GM18870 (cell line): ENCODE measurements at regions not wholly inside any gene's neighbourhood (a gene's known extent, or its start where the extent isn't known, plus 50 kb on each side); places are given as distances from the start of the nearest gene placed in this dataset.

ENCODE experiments used
- ATAC-seq: cut with Tn5 transposase; IDR thresholded peaks from one replicate; pipeline ENCODE4 v1.9.1; 2021; ENCODE audit warnings: moderate library complexity; ENCODE audit not compliant: unreplicated experiment

DNA sequence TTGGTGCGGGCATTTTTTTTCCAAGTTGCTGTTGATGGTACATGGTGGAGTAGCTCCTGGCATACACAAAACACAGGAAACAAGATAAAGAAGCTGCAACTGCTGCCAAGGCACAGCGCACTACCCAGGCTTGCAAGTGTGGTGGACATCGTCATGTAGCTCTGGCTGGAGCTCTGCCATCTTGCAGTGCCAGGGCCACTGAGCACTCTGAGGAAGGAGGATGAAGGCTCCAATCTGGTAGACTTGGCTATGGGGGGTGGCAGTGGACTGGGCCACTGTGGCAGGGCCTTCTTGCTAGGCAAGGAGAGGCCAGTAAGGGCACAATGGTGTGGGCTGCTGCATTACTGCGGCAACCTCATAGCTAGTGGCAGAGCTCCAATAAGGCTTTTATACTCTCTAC, 263.5 kb downstream of the CENPW start:
- no peak for ATAC-seq

GRCh38 chr6:126605089-126605488, 265.2 kb downstream of the CENPW start:
- no peak for ATAC-seq

DNA sequence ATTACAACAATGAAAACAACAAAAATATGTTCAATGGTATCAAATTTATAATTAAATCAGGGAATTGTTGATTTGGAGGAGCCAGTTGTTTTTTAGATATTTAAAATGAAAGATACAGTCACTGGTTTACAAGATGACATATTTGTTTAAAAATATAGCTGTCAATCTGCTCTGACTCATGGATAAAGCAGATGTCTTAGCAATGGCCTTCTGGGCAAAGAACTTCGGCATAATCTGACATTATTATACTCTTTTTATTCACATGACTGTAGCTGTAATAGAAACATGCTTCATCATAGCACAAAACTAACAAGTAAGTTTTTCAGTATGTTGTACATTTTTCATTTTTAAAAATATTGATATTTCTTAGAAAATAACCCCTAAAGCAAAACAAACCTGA, 267.4 kb downstream of the CENPW start:
- ATAC-seq = no peak

DNA sequence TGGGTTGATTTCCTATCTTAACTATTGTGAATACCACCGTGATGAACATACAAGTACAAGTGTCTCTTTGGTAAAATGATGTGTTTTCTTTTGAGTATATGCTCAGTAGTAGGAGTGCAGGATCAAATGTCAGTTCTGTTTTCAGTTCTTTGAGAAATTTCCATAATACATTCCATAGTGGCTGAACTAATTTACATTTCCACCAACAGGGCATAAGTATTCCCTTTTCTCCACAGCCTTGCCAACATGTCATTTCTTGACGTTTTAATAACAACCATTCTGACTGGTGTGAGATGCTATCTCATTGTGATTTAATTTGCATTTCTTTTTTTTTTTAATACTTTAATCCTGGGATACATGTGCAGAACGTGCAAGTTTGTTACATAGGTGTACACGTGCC, 268.8 kb downstream of the CENPW start:
- no peak for ATAC-seq

GRCh38 chr6:126614642-126615504, 275.0 kb downstream of the CENPW start:
- ATAC-seq = peak; percentile 81

GRCh38 chr6:126616866-126617265, 277.0 kb downstream of the CENPW start:
- no peak for ATAC-seq

GRCh38 chr6:126618639-126619343, 278.9 kb downstream of the CENPW start:
- no peak for ATAC-seq

- ATAC-seq = no peak
Measured at GRCh38 chr6:126620719-126621118, 280.8 kb downstream of the CENPW start.

- no peak for ATAC-seq
Measured at GRCh38 chr6:126625019-126625418, 285.1 kb downstream of the CENPW start.

DNA sequence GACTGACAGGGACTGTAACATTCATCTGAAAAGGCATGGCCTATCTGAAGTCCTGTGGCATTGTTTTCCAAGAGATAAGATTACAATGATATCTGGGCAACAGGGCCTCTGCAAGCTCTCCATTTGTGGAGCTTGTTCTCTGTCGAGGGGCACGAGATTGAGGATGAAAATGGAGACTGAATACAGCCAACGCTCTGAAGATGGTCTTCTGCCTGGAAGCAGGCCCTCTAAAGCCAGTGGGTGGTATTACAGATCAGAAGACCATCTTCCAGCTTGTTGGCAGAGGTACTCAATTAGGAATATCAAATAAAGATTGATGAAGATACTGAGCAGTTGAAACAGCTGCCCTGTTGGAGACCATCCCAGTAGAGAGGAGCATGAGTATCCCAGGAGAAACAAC, 288.2 kb downstream of the CENPW start:
- ATAC-seq = no peak

DNA sequence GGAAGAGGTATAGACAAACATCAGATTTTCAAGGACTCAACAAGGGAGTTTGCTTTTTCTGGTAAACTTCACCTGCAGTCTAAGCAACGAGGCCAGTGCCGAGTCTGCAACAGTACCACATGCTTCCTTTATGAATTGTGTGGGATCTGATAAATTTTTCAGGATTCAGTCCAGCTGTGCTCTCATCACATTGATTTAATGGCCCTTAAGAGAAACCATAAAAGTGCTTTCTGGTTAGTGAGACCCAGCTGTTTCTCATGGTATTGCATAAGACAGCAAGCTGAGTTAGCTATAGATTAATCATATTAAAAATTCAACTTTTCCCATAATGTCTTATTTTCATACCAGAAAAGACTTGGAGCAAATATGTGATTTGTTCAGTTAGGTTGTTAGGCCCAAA, 291.4 kb downstream of the CENPW start:
- no peak for ATAC-seq

GRCh38 chr6:126632271-126632670, 292.4 kb downstream of the CENPW start:
- ATAC-seq = no peak

DNA sequence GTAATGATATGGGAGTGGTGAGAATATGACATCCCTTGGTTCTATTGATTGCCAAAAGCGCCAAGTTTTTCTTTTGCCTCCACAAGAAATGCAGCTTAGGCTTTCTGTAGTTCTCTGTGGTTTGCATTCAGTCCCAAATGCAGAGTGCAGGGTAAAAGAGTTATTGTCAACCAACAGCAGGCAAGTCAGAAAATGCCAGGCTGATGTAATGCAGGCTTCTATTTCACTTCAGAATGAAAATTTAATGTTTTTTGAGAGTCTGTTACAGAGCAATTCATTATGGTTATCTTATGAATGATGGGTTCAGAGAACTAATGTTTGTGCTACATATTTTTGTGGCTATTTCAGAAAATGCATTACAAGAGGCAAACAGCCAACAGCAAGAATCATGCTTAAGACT, 293.5 kb downstream of the CENPW start:
- ATAC-seq = no peak

- ATAC-seq = no peak
Measured at GRCh38 chr6:126640356-126640755, 300.4 kb downstream of the CENPW start.

DNA sequence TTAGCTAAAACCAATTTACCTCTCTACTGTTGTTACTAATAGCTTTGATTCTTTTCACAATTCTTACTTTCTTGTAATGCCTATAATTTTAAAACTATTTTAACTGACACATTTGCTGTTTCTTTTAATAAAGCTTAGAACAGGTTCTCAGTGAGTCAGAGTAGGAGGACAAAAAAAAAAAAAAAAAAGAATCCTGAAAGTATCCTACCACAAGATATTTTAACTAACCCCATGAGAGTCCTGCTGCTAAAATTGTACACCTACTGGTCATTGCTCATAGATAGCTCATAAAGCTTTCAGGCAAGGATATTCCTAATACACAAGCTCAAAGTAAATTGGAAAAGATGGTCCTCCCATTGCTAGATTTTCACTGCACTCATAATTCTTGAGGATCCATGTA, 301.0 kb downstream of the CENPW start:
- ATAC-seq = no peak

DNA sequence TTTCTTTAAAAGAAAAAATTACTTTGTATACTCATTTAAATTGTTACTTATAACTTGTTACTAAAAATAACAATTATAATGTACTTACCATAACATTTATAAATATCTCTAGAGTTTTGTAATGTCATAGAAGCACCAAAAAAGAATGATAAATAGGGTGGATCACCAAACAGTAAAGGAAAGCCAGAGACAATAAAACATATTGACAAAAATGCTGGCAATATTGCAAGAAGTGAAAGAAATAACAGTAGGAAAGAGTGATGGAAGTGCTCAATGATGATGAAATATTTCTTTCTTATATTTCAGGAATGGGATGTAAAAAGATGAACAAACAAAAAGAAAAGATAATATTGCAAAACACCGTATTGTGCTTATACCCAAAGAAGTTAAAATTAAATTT, 301.7 kb downstream of the CENPW start:
- ATAC-seq = no peak

DNA sequence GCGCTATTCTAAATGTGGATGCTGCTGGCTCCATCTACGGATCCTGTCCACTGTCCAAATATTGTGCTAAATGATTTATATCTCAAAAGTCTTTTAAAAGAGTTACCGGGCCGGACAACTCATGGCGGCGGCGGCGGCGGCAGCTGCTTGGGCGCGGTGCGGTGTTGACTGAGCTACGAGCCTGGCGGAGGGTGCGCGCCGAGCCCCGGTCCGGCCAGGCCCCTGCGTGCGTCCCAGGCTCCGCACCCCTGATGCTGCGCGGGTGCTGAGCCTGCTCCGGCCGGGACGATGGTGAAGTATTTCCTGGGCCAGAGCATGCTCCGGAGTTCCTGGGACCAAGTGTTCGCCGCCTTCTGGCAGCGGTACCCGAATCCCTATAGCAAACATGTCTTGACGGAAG, 303.4 kb downstream of the CENPW start:
- ATAC-seq = no peak

DNA sequence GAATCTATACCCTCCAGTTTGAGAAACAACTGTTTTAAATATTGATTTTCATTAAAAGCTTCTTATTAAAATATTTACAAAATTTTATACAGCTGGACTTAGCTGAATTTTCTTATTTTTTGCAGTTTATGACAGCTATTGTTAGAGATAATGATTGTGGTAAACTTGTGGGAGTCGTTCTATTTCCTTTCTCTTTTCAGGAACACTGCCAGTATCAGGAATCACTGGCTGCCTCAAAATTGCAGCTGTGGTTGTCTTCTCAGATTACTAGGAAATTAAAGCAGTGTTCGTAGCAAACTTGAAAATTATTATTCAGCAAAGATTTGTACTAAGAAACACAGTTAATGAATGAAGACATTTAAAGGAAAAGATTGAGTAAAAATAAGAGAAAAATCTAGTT, 311.0 kb downstream of the CENPW start:
- ATAC-seq = no peak

DNA sequence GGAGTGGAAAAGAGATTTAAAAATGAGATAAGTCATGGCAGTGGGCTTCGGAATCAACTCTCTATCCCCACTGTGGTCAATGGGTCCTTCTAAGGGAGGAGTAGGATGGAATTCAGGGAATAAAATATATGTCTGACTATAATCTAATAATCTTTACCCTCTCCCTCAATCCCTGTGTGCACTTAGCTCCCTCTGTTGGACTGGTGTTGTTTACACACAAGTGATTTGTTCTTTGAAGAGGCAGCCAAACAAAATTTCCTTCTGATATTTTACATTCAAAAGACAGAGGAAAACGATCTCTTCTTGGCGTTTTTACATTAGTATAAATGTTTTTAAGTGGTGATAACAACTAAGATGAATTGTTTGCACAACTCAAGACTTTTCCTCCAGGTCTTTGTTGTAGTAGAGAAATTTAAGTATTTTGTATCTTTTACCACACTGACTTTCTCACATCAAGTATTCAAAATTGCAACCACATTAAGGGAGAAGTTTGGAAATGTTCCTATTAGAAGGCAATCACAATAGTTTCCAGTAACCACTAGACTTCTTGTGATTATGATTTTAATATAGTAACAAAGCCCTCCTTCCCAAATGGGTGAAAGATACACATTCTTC, 317.8 kb downstream of the CENPW start:
- ATAC-seq = no peak

DNA sequence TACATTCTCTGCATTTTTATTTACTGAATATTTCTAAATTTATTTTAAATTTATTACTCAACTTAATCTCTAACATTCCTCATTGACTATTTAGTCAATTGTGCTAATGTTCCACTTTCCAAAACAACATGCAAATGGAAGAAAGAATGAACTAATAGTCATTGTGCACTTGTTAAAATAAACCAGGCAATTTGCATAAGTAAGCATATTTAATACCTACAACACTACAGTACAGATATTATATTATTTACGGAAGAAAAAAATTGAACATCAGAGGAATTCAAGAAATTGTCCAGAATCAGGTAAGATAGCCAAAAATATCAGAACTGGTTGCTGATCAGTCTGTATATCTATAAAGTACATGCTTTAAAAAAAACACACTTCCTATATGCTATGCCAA, 320.5 kb downstream of the CENPW start:
- no peak for ATAC-seq

GRCh38 chr6:126661646-126662045, 321.7 kb downstream of the CENPW start:
- no peak for ATAC-seq

- no peak for ATAC-seq
Measured at GRCh38 chr6:126662966-126663365, 323.1 kb downstream of the CENPW start.
